HG02852 (cell line): ENCODE measurements at regions not wholly inside any gene's neighbourhood (a gene's known extent, or its start where the extent isn't known, plus 50 kb on each side); places are given as distances from the start of the nearest gene placed in this dataset.

ENCODE experiments used
- ATAC-seq: cut with Tn5 transposase; IDR thresholded peaks from one replicate; pipeline ENCODE4 v1.9.1; 2021; ENCODE audit warnings: mild to moderate bottlenecking, moderate library complexity; ENCODE audit not compliant: unreplicated experiment

- peak; percentile 60 for ATAC-seq
Measured at GRCh38 chr1:119565131-119565772, 58.2 kb downstream of the HSD3B1 start.

DNA sequence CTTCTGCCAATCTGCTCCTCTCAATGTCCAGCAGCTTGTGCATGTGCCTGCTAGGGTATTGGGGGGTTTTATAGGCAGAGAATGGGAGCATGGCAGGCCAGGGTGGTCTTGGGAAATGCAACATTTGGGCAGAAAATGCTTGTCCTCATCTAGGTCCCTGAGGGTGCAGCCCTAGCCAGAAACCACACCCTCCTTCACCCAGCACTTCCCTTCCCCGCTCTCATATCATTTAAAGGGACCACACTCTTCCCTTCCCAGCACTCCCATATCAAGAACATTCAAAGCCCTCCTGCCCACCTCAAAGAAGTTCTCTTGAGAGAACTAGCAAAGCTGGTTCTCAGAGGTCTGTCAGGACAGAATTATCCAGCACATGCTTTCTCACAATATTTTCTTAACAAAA, 62.1 kb downstream of the HSD3B1 start:
- no peak for ATAC-seq
